NCI-H69 (cell line): ENCODE measurements at regions not wholly inside any gene's neighbourhood (a gene's known extent, or its start where the extent isn't known, plus 50 kb on each side); places are given as distances from the start of the nearest gene placed in this dataset.
"Not testable (repeated sequence)": the region's sequence is repeated elsewhere in the genome, so short reads cannot be mapped to it uniquely, and the experiment has no call there.

ENCODE experiments used
- DNase-seq: peaks from one replicate; lab custom pipeline; 2025; lab: John Stamatoyannopoulos, UW

DNA sequence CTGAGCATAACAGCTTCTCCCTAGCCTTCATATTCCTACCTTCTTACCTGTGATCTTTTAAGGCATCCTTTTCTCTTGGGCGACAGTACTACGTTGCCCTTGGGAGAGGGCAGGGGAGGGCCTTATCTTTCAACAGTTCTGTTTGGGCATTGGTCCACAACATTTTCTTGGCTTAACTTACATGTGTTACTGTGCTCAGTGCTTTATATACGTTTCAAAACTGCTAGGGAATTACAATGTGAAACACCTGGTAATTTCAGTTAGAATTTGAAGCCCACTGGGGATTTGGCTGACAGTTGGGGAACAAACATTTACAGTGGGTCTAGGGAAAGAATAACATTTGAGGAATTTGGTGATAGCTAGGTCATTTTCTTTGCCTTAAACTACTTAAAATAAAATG, 667.1 kb downstream of the PRIM2 start:
- DNase-seq, result peak; percentile 48

DNA sequence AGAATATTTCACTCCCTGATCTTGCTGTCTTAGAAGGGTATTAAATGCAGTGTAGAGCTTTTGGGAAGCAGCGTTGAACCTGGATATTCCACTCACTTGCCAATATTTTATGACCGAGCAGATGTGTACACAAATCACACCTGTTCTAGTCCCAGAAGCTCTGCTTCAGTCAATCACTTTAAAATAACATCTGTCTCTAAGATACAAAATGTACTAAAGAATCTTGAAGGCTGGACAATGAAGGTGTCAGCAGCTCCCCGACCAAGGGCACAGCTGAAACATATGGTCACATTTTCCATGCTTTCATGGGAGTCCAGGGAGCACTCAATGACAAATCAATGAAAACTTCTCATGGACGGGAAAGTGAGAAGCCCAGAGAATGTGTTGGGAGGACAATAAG, 668.3 kb downstream of the PRIM2 start:
- DNase-seq, result peak; percentile 86

DNA sequence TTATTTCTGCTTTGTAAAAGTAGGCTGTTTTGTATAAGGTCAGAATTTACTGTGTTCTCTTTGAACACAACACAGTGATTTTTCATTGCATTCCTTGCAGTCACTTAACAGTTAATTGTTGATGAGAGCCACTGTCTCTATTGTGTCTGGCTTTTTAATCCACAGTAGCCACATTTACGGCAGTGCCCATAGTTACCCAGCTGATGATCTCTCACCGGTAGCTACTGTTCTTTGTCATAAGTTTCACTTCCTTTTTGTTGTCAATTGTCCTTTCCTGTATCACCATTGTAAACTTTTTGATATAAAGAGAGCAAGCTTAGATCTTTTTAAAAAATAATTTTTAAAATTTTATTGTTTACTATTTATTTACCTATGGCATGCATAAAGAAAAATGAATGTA, 669.2 kb downstream of the PRIM2 start:
- DNase-seq, result peak; percentile 6

DNA sequence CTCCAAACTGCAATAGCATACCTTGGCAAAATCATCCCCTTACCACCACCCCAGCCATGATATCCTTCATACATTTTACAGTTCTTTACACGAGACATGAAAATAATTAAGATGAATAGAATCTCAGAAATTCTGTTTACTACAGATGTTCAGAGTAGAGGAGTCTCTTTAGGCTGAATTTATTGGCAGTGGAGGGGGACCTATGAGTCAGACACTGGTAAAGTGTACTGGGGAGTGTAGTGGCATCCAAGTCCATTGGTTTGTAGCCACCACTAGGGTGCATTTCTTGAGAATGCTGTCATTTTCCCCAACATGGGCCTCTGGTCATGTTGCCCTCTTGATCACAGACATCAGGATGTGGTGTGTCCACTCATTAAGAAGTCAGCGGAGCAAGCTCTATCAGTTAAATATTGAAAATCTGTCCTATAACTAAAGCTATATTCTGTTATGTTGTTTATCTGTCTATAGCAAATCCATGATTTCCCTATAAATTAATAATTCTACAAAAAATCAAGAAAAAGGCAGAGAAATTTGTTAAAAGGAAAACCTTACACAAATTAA, 672.2 kb downstream of the PRIM2 start:
- not testable (repeated sequence) for DNase-seq

DNA sequence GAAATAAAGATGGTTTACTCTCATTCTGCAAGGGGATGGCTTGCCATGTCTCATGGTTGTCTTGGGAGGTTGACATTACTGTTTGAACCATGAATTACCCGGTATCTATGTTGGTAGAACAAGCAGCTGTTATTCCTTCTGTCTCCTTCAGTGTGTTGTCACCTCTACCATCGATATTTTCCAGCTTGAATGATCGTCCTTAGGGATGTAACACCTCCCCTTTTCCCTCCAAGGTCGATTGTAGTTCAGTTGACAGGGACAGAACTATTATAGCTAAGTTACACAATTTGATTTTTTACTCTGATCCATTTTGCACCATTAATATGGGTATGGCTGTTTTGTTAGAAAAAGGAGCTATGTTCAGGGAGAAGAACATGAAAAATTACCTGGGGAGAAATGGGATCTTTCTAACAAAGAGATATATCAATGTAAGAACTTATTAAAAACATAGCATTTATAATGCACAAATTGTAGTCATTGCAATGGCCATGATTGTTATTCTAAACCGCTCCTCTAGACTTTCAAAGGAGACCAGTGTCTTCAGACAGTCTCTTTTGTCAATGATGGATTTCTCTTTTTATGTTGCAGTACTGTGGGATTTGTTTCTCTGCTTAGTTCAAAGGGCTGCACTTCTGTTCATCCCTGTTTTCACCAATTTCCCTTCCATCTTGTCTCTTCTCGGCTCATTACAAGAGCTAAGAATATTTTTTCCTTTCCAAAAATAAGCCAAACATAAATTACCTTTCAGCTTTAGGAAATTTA, 681.6 kb downstream of the PRIM2 start:
- not testable (repeated sequence) for DNase-seq

DNA sequence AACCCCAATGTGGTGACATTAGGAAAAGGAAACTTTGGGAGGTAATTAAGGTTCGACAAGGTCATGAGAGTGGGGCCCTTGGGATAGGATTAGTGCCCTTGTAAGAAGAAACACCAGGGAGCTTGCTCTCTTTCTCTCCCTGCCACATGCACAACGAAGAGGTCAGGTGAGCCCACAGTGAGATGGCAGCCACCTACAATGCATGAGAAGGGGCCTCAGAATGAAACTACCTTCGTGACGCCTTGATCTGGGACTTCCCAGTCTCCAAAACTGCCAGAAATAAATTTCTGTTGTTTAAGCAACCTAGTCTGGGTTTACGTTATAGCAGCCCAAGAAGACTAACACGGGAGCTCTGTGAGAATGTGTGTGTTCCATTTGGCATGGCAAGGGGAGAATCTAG, 682.8 kb downstream of the PRIM2 start:
- DNase-seq, result not testable (repeated sequence)

DNA sequence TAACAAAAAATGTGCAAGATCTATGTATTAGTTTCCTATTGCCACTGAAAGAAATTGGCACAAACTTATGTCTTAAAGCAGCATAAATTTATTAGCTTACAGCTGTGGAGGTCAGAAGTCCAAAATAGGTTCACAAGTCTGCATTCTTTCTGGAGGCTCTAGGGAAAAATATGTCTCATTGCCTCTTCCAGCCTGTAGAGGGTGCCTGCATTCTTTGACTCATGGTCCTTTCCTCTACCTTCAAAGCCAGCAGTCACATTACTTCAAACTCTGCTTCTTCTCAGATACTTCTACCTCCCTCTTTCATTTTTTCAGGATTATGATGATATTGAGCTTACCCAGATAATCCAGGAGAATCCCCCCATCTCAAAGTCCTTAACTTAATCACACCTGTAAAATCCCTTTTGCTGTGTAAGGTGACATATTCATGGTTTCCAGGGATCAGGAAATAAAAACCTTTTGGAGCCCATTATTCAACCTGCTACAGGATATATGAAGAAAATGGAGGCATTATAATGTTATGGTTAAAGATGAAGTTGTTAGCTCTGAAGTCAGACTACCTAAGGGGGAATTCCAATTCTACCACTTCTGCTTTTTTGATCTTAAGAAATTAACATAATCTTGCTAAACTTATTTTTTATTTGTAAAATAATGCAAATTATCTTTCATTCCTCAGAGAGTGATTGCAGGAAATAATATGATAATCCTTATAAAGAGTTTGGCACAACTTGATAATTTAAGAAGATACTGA, 686.2 kb downstream of the PRIM2 start:
- DNase-seq, result peak; percentile 44

DNA sequence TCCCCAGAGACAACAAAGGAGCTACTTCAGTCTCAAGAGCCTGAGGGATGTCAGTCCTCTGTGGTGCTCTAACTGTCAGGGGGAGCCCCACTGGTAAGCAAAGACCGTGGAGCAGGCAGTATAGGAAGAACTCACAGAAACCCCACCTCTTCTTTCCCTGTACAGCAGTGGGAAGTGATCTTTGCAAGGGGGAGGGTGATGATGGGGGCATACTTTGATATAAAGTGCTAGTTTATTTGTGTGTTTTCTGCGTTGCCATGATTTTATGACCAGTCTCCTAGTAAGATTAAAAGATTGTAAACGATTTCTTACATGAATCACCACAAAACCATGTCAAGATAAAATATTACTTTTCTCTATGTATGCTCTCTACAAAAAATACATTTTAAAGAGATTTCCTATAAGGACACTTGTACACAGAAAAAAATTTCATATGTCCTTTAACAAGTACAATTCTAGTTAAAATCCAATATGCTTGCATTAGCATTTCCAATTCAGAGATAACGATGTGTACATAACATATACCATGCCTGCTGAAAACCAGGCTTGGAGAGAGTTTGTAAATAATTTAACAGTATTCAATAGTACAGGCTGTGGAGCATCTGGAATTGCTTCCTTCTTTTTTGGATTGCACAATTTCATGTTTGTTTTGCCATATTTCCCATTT, 690.0 kb downstream of the PRIM2 start:
- DNase-seq, result not testable (repeated sequence)

DNA sequence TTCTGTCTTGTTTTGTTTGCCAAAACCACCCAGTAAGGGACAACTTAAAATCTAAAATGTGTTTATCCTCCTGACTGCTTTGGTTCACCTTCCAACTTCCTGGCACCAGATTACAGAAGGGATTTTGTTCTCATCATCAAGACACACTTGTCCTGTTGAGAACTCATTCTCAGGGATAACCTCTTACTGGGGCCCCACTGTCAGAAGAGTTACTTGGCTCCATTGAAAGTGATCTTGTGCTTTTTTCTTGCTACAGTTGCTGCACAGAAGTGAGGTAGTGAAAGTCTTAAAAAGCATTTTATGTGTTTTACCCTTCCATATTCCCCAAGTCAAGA, 690.5 kb downstream of the PRIM2 start:
- not testable (repeated sequence) for DNase-seq

DNA sequence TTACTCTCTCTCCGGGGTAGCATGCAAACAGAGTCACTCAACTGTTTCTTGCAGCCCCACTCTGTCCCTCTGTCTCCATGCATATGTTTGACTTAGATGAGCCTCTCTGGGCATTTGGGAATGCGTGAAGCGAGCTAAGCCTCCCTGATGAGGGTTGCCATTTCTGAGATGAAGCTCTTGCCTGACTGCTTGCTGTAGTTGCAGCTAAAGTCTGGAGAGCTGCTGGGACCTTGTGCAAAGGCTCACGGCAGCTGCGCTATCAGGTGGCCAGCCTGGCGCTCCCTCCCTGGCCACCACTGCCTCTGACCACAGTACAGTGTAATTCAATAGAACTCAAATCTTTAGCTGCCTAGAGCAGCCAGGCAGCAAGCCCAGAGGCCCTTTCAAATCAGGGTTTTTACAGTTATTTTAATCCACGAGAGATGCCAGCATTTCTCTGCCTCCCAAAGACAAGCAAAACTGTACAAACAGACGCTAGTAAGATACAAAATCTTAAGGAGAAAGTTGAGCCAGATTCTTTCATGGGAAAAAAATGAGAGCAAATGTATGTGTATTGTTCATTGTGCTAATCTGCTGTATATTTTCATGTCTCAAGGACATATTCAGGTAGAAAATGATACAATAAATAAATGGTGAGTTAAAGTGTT, 694.6 kb downstream of the PRIM2 start:
- DNase-seq, result not testable (repeated sequence)

DNA sequence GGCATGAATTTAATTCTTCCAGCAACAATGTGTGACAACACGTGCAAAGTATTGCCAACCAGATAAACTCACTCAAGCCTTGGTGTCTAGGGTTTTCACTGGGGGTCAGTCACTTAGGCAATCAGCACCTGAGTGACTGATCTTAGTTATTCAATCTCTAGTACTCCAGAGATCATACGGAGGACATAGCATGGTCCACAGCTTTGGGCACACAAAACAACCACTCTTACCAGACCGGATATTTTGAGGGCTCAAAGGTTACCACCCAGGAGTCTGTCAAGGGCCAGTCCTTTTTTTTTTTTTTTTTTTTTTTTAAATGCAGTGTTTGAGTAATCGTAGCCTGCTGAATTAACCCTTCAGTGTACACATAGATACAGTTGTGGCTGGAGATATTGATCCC, 699.2 kb downstream of the PRIM2 start:
- not testable (repeated sequence) for DNase-seq

DNA sequence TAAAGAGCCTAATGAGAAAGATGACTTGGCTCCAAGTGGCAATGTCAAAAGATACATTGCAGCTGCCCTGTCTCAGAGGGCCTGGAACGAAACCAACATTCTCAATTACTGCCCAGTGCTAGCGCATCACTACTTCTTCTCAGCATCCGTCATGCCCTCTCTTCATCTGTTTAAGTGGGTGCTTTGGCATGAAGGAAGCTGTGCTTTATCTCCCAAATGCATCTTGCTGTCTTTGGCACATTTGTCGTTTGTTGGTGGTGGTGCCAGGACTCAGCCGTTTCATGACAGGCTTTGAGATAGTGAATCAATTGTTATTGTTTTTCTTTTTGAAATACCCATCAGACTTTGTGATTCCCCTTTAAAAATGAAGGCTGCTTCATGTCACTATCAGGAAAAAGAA, 710.8 kb downstream of the PRIM2 start:
- not testable (repeated sequence) for DNase-seq

DNA sequence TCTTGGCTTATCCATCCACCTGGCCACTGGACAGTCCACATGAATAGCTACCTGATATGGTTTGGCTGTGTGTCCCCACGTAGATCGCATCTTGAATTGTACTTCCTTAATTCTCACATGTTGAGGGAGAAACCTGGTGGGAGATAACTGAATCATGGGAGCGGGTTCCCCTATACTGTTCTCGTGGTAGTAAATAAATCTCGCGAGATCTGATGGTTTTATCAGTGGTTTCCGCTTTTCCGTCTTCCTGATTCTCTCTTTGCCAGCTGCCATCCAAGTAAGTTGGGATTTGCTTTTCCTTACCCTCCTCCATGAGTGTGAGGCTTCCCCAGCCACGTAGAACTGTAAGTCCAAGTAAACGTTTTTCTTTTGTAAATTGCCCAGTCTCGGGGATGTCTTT, 720.8 kb downstream of the PRIM2 start:
- DNase-seq, result not testable (repeated sequence)

DNA sequence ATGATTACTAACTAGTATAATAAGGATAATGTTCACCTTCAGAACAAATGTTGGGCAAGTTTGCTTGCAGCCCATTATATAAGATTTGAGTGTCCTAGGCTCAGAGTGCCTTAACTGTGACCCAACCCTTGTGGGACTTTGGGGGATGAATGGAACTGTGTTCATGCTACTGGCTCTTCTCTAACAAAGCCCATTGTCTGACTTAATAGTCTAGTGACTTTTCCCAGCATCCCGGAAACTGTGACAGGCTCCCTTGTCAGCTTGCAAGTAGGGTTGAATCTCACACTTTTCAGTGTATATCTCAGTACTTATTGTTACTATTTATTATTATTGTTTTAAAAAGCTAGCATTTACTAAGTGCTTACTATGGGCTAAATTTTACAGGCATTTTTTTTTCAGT, 729.2 kb downstream of the PRIM2 start:
- DNase-seq, result not testable (repeated sequence)

DNA sequence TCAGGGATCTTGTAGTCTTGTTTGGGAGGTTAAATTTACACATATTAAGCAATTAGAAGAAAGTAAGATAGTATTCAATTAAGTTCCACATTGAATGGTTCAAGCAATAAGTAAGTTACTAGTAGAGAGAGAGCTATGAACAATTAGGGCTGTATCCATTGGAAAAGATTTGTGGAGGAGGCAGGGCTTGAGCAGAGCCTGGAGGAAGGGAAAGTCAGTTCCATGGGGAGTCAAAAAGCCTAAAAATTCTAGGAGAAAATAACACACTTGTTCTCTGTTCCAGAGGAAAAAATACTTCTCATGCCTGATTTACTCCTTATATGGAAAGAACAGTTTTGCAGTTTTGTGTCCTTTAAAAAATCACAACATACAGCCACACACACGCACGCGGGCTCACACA, 730.0 kb downstream of the PRIM2 start:
- DNase-seq, result not testable (repeated sequence)

DNA sequence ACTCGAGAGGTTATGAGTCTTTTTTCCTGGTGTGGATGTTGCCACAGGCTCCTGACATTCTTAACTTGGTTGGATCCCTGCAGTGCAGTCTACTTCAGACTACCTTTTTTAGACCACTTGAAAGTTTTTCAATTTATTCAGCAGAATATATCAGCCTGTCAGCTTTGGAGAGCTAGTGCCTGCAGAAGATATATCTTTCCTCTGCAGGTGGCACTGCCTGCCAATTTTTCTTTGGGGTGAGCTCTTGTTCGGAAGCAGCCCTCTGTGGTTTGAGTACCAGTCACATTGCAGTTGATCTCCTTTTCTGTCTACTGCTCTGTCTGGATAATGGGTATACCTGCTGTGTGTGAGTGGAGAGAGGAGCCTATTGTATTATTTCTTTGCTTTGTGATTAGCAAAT, 730.4 kb downstream of the PRIM2 start:
- not testable (repeated sequence) for DNase-seq

DNA sequence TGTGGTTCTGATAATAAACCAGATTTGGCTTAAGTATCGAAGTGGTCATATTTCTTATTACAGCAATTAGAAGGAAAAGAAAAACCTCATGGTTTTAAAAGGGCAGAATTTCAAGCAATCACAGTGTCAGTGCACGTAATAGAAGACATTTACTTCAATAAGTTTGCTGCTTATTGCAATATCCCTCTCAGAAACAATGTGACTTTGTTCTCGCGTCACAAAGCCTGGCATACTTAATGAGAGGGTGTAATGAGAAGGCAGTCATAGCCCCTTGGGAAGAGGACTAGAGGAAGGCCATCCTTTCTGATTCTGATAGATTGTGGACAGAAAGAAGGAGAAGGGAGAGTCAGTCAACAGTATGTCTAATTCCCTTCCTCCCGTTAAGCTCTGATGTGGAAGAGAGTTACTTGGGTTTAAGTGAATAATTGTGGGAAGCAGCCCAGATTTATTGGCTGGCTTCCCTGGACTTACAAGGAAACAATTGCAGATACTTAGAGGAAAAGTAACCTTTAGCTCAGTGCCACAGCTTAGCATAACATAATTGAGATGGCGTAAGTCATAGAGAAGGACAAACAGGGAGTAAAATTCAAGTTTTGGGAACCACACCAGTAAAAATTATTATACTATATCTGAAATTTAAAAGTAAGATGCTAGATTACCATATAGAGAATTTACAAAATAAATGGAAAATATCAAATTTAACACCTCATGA, 738.2 kb downstream of the PRIM2 start:
- not testable (repeated sequence) for DNase-seq

DNA sequence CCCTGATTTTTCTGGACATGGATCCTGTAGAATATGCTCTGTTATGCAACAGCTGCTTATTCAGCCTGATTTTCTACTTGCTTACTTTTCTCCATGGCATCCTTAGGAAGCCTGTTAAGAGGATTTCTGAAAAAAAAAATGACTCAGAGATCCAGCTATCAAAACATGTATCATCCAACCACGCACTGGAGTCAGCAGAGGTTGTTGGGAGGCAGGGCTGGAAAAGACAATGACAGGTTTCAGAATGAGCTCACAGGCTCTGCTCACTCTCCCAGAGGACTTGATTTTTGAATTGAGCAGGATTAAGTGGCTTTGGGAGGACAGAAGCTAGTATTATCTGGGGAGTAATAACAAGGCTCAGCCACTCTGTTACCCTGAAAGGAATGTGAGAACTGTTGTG, 742.3 kb downstream of the PRIM2 start:
- DNase-seq, result not testable (repeated sequence)

DNA sequence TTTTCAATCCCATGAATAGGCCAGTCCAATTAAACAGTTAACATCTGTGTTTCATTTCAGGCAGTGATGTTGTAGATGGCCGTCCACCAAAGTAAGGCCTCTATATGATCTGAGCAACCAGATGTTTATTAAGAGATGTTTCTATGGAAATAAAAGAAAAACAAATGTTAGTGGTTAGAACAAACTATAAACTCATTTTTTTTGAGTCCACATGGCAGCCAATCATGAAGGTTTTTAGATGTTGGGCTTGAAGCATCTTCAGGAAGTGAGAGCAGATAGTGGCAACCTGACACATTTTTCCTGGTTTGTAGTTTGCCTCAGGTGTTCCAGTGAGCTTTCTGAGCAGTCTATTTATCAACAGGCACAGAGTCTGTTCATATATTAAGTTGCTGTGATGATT, 746.1 kb downstream of the PRIM2 start:
- DNase-seq, result not testable (repeated sequence)

DNA sequence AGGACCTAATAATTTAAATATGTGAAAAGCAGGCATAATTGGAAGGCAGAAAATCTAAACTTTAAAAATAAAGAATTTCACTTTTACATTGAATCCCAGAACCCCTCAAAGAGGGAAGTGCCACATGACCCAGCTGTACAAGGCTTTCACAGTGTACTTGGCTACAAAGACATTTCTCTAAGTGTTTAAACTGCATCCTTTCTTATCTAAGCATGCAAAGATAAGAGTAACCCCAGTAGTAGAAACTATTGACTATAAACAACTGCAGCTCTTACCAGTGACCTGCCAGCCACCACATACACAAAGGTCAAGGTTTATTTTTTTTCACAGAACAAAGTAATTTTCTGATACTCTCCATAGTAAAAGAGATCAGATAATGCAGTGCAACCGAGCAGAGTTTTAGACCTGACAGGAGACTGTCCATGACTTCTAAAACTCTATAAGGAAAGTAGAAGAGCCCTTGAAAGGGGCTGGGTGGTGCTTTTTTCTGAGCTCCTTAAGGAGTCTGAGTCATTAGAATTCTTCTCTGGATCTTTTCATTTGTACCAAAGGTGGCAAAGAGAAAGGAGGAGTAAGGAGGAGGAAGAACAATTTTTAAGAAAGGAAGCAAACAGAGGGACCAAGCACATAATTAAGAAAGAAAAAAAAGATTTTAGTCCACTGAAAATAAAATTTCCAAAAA, 750.6 kb downstream of the PRIM2 start:
- not testable (repeated sequence) for DNase-seq

DNA sequence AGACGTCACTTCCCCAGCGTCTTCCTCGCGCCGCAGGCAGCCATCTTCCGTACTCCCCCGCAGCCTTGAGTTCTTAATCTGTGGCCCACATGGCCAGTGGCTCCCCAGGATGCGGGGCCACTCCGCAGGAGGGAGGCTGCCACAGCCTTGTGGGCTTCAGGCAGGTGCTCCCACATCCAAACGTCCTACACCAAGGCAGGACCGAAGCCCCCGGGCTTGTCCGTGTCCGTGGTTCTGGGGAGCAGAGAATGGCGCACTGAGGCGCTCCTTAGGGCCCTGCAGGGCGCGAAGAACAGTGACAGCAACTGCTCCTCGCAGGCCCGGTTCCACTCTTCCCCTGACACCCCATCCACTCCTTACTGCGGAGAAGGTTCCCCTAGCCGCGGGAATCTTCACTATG, 755.8 kb downstream of the PRIM2 start:
- no peak for DNase-seq
